Loucy (cell line): ENCODE measurements at regions not wholly inside any gene's neighbourhood (a gene's known extent, or its start where the extent isn't known, plus 50 kb on each side); places are given as distances from the start of the nearest gene placed in this dataset.

Experiments used
- H2AFZ ChIP-seq: fragments of 200-600 bp; sonication (generic); 2 replicates; pipeline ENCODE4 v1.6.0; 2016; ENCODE audit warnings: antibody characterized with exemption, mild to moderate bottlenecking, low read length, moderate library complexity
- H3F3A ChIP-seq: fragments of 200-600 bp; 2 replicates; pipeline ENCODE4 v1.6.0; 2016; ENCODE audit warnings: antibody characterized with exemption, low read depth, mild to moderate bottlenecking
- H3K27me3 ChIP-seq: fragments of 200-600 bp; sonication (generic); 2 replicates; pipeline ENCODE4 v1.6.1; 2014; ENCODE audit warnings: low read length, mild to moderate bottlenecking; ENCODE audit not compliant: insufficient read depth, poor library complexity, severe bottlenecking
- H3K36me3 ChIP-seq: fragments of 200-600 bp; sonication (generic); 2 replicates; pipeline ENCODE4 v1.6.1; 2016; ENCODE audit warnings: low read length; ENCODE audit not compliant: insufficient read depth
- H3K4me1 ChIP-seq: fragments of 200-600 bp; sonication (generic); 2 replicates; pipeline ENCODE4 v1.5.1; 2014; ENCODE audit warnings: low read length, mild to moderate bottlenecking; ENCODE audit not compliant: insufficient read depth, poor library complexity, severe bottlenecking
- H3K4me2 ChIP-seq: fragments of 200-600 bp; sonication (generic); 2 replicates; pipeline ENCODE4 v1.6.0; 2014; ENCODE audit warnings: antibody characterized with exemption, low read length, low read depth, mild to moderate bottlenecking; ENCODE audit not compliant: poor library complexity, severe bottlenecking
- H3K4me3 ChIP-seq: fragments of 200-600 bp; sonication (generic); 2 replicates; pipeline ENCODE4 v1.5.1; 2014; ENCODE audit warnings: low read length, mild to moderate bottlenecking, mixed read lengths; ENCODE audit not compliant: poor library complexity, severe bottlenecking
- H3K79me2 ChIP-seq: fragments of 200-600 bp; sonication (generic); 2 replicates; pipeline ENCODE4 v1.6.1; 2014; ENCODE audit warnings: low read length; ENCODE audit not compliant: insufficient read depth
- H3K9ac ChIP-seq: fragments of 200-600 bp; sonication (generic); 2 replicates; pipeline ENCODE4 v1.6.0; 2014; ENCODE audit warnings: mild to moderate bottlenecking, low read depth, low read length, moderate library complexity; ENCODE audit not compliant: poor library complexity, severe bottlenecking
- H3K9me2 ChIP-seq: fragments of 200-600 bp; sonication (generic); replicated peaks from 2 replicates; pipeline ENCODE4 v1.6.1; 2016; ENCODE audit warnings: low read depth, low read length, mixed read lengths
- H3K9me3 ChIP-seq: fragments of 200-600 bp; sonication (generic); 2 replicates; pipeline ENCODE4 v1.6.1; 2014; ENCODE audit warnings: mild to moderate bottlenecking, antibody characterized with exemption, low read length, low read depth; ENCODE audit not compliant: insufficient read depth
- H4K20me1 ChIP-seq: fragments of 200-600 bp; sonication (generic); 2 replicates; pipeline ENCODE4 v1.6.0; 2014; ENCODE audit warnings: antibody characterized with exemption, low read length, mild to moderate bottlenecking; ENCODE audit not compliant: insufficient read depth, poor library complexity, severe bottlenecking
- CTCF ChIP-seq: fragments of 200-600 bp; sonication (generic); conservative IDR thresholded peaks from 2 replicates; pipeline ENCODE4 v1.5.1; 2014; ENCODE audit warnings: mild to moderate bottlenecking, antibody characterized with exemption, low read length
- EZH2phosphoT487 ChIP-seq: fragments of 200-600 bp; IDR thresholded peaks from 2 replicates; pipeline ENCODE4 v1.6.1; 2018; ENCODE audit warnings: antibody characterized with exemption, mild to moderate bottlenecking, moderate library complexity, borderline replicate concordance

GRCh38 chr15:58260725-58261267, 122.6 kb downstream of the AQP9 start:
- Histone ChIP-seq H3F3A (no peaks in the 10 kb centered on the region), H3K36me3 (no peaks in the 10 kb centered on the region), H3K4me3 (no peak overlapping the region), H4K20me1 (no peaks in the 10 kb centered on the region), H2AFZ (no peak overlapping the region), H3K9me2 (no peaks in the 10 kb centered on the region), H3K27me3 (no peaks in the 10 kb centered on the region), H3K9me3 (no peaks in the 10 kb centered on the region), H3K4me1 (peaks cover 22% of the 10 kb centered on the region), H3K79me2 (no peaks in the 10 kb centered on the region), H3K9ac (no peak overlapping the region), H3K4me2 (no peak overlapping the region)
- TF ChIP-seq CTCF (no peak), EZH2phosphoT487 (no peak)

- Histone ChIP-seq H2AFZ (no peak overlapping the region), H3F3A (no peaks in the 10 kb centered on the region), H3K9me3 (no peaks in the 10 kb centered on the region), H3K4me3 (no peak overlapping the region), H3K4me1 (peaks cover 22% of the 10 kb centered on the region), H3K79me2 (no peaks in the 10 kb centered on the region), H4K20me1 (no peaks in the 10 kb centered on the region), H3K9ac (no peak overlapping the region), H3K27me3 (no peaks in the 10 kb centered on the region), H3K36me3 (no peaks in the 10 kb centered on the region), H3K4me2 (no peak overlapping the region), H3K9me2 (no peaks in the 10 kb centered on the region)
- TF ChIP-seq CTCF (no peak), EZH2phosphoT487 (no peak)
These were observed 123.2 kb downstream of the AQP9 start for GRCh38 chr15:58261368-58261767.

- H3F3A ChIP-seq: no peaks in the 10 kb centered on the region
- H2AFZ ChIP-seq: no peak overlapping the region
- no peaks in the 10 kb centered on the region for H3K79me2 ChIP-seq
- TF ChIP-seq EZH2phosphoT487: no peak
- H3K9me3 ChIP-seq: no peaks in the 10 kb centered on the region
- H3K4me1 ChIP-seq: peaks cover 22% of the 10 kb centered on the region
- no peaks in the 10 kb centered on the region for H4K20me1 ChIP-seq
- H3K36me3 ChIP-seq: no peaks in the 10 kb centered on the region
- no peak overlapping the region for H3K9ac ChIP-seq
- peak overlapping the region; percentile 74 for H3K4me2 ChIP-seq
- peak overlapping the region; percentile 58 for H3K4me3 ChIP-seq
- no peaks in the 10 kb centered on the region for H3K27me3 ChIP-seq
- no peaks in the 10 kb centered on the region for H3K9me2 ChIP-seq
These were observed 126.1 kb downstream of the AQP9 start for GRCh38 chr15:58264053-58264971.
